CD4-positive, alpha-beta memory T cell (primary cell): ENCODE measurements at regions not wholly inside any gene's neighbourhood (a gene's known extent, or its start where the extent isn't known, plus 50 kb on each side); places are given as distances from the start of the nearest gene placed in this dataset.
"Not testable (repeated sequence)": the region's sequence is repeated elsewhere in the genome, so short reads cannot be mapped to it uniquely, and the experiment has no call there.

Experiments
- CTCF ChIA-PET: fragments of 350-600 bp; sonication (Branson Sonifier 250); formaldehyde crosslinking; loops from one replicate; lab custom pipeline; 2021; ENCODE audit warnings: inconsistent platforms; ENCODE audit not compliant: partially characterized antibody; lab: Charles Lee
- POLR2A ChIA-PET: fragments of 350-600 bp; sonication (Branson Sonifier 250); formaldehyde crosslinking; loops from one replicate; lab custom pipeline; 2021; ENCODE audit not compliant: partially characterized antibody; lab: Charles Lee
- DNase-seq, 5 donors: peaks; one replicate each; pipeline versions ENCODE4 v3.0.0 to v3.0.0-alpha.2; 2020 to 2022; ENCODE audit warnings: mixed read lengths in 1 of 5
- H3K27ac ChIP-seq: one replicate; pipeline ENCODE4 v1.7.0; 2013; ENCODE audit warnings: low read depth, low read length
- H3K27me3 ChIP-seq: 2 replicates; pipeline ENCODE4 v1.7.0; 2013; ENCODE audit warnings: mild to moderate bottlenecking, low read length, moderate library complexity; ENCODE audit not compliant: insufficient read depth
- H3K36me3 ChIP-seq: 2 replicates; pipeline ENCODE4 v1.7.0; 2013; ENCODE audit warnings: mild to moderate bottlenecking, low read length, moderate library complexity; ENCODE audit not compliant: insufficient read depth
- H3K4me1 ChIP-seq: 2 replicates; pipeline ENCODE4 v1.7.0; 2013; ENCODE audit warnings: mild to moderate bottlenecking, low read length, moderate library complexity; ENCODE audit not compliant: insufficient read depth
- H3K4me3 ChIP-seq, 2 donors: one replicate each; pipeline ENCODE4 v1.7.0; 2013; ENCODE audit warnings: low read length in 2 of 2, mild to moderate bottlenecking in 1 of 2
- H3K9me3 ChIP-seq, 2 donors: one replicate each; pipeline ENCODE4 v1.7.0; 2013; ENCODE audit warnings: low read length in 2 of 2, control low read depth in 1 of 2; ENCODE audit not compliant: control insufficient read depth in 1 of 2
- H3K27ac Mint-ChIP-seq, 7 donors: one replicate each; pipeline ENCODE4 v1.8.0; 2020 to 2021; ENCODE audit warnings: mixed read lengths in 7 of 7, mild to moderate bottlenecking in 6 of 7, inconsistent platforms in 3 of 7, moderate library complexity in 3 of 7
- H3K27me3 Mint-ChIP-seq, 2 donors: one replicate each; pipeline ENCODE4 v1.8.0; 2020 to 2021; ENCODE audit warnings: mixed read lengths in 2 of 2
- H3K36me3 Mint-ChIP-seq, 2 donors: one replicate each; pipeline ENCODE4 v1.8.0; 2020 to 2021; ENCODE audit warnings: mixed read lengths in 2 of 2, inconsistent platforms in 1 of 2, mild to moderate bottlenecking in 1 of 2
- H3K4me1 Mint-ChIP-seq, 4 donors: one replicate each; pipeline ENCODE4 v1.8.0; 2020 to 2021; ENCODE audit warnings: mixed read lengths in 4 of 4, mild to moderate bottlenecking in 1 of 4
- H3K4me3 Mint-ChIP-seq, 8 donors: one replicate each; pipeline ENCODE4 v1.8.0; 2020 to 2021; ENCODE audit warnings: mixed read lengths in 8 of 8, mild to moderate bottlenecking in 7 of 8, moderate library complexity in 6 of 8, inconsistent platforms in 3 of 8
- H3K9me3 Mint-ChIP-seq, 8 donors: one replicate each; pipeline ENCODE4 v1.8.0; 2020 to 2021; ENCODE audit warnings: mixed read lengths in 8 of 8, mild to moderate bottlenecking in 5 of 8, inconsistent platforms in 3 of 8, moderate library complexity in 1 of 8
- intact Hi-C: fragments of 100-400 bp; cut with micrococcal nuclease; formaldehyde crosslinking; loops from one replicate; pipeline ENCODE4 v1.15.1; 2023

DNA sequence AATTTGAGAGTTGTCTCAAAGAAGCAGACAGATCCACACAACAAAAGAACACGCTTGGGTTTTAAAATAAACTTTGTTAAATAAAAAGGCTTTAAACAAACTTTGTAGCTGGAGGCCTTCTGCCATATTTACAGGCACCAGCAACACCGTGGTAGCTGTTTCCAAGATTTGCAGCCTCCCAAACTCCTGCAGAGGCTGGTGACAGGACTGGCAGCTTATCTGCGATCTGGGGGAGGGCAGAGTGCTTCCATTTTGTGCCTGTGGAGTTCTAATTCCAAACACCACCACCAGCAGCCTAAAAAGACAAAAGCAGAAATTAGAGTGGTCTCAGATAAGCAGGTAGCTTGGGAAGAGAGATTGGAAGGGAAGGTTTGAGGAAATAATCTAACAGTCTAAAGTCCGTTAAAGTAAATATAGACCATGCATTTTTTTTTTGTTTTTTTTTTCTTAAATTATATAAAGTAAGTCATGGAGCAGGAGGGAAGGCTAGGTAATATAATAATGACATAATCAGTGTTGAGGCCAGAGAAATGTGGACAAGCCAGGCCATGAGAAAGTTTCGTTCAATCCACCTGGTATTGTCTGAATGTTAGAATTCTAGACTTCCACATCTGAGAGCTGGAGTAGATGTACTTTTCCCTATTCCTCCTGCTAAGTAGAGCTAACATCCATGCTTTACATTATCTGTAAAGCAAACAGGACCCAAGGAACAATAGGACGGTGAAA lies 69.6 kb upstream of the TMEM132D start:
- Histone ChIP-seq H3K4me1 (no peaks in the 10 kb centered on the region), H3K27ac (no peak overlapping the region), H3K36me3 (no peaks in the 10 kb centered on the region), H3K4me3 (no peak overlapping the region), H3K27me3 (no peaks in the 10 kb centered on the region), H3K9me3 (no peaks in the 10 kb centered on the region)
- intact Hi-C loops = no loop called here
- Mint-ChIP-seq H3K4me1 (no peaks in the 10 kb centered on the region), H3K4me3 (no peak overlapping the region), H3K27ac (no peak overlapping the region), H3K27me3 (peaks cover 0 to 5% of the 10 kb centered on the region in 2 donors), H3K9me3 (peaks cover 0 to 15% (median 1%) of the 10 kb centered on the region in 8 donors), H3K36me3 (no peaks in the 10 kb centered on the region)
- no peak for DNase-seq
- POLR2A ChIA-PET = no interaction called here
- CTCF ChIA-PET = no interaction called here

GRCh38 chr12:129984106-129984505 lies 80.3 kb upstream of the TMEM132D start:
- Mint-ChIP-seq H3K4me1 (no peaks in the 10 kb centered on the region), H3K9me3 (peaks cover 0 to 22% (median 11%) of the 10 kb centered on the region in 8 donors), H3K27me3 (peaks cover 0 to 2% of the 10 kb centered on the region in 2 donors), H3K27ac (no peak overlapping the region), H3K36me3 (no peaks in the 10 kb centered on the region), H3K4me3 (no peak overlapping the region)
- no peak overlapping the region for H3K27ac ChIP-seq
- no peaks in the 10 kb centered on the region for H3K27me3 ChIP-seq
- DNase-seq = no peak
- ChIA-PET CTCF (no interaction called here), POLR2A (no interaction called here)
- no peak overlapping the region for H3K4me3 ChIP-seq
- no peaks in the 10 kb centered on the region for H3K36me3 ChIP-seq
- H3K4me1 ChIP-seq = no peaks in the 10 kb centered on the region
- intact Hi-C loops = no loop called here
- H3K9me3 ChIP-seq = no peaks in the 10 kb centered on the region

GRCh38 chr12:129987841-129988240 lies 84.0 kb upstream of the TMEM132D start:
- H3K4me1 Mint-ChIP-seq = no peaks in the 10 kb centered on the region
- no peaks in the 10 kb centered on the region for H3K36me3 Mint-ChIP-seq
- no peak for DNase-seq
- peaks cover 2 to 20% (median 13%) of the 10 kb centered on the region in 8 donors for H3K9me3 Mint-ChIP-seq
- no peak overlapping the region for H3K4me3 Mint-ChIP-seq
- ChIA-PET CTCF (no interaction called here), POLR2A (no interaction called here)
- no peaks in the 10 kb centered on the region for H3K9me3 ChIP-seq
- H3K27me3 ChIP-seq = no peaks in the 10 kb centered on the region
- H3K27ac ChIP-seq = no peak overlapping the region
- H3K27me3 Mint-ChIP-seq = peaks cover 0 to 3% of the 10 kb centered on the region in 2 donors
- intact Hi-C loops = no loop called here
- no peak overlapping the region for H3K4me3 ChIP-seq
- no peaks in the 10 kb centered on the region for H3K36me3 ChIP-seq
- no peaks in the 10 kb centered on the region for H3K4me1 ChIP-seq
- H3K27ac Mint-ChIP-seq = no peak overlapping the region

- Mint-ChIP-seq H3K27me3 (peaks cover 0 to 2% of the 10 kb centered on the region in 2 donors), H3K9me3 (peaks cover 0 to 11% (median 7%) of the 10 kb centered on the region in 8 donors), H3K4me3 (no peak overlapping the region), H3K4me1 (no peaks in the 10 kb centered on the region), H3K27ac (no peak overlapping the region), H3K36me3 (no peaks in the 10 kb centered on the region)
- no peak overlapping the region for H3K4me3 ChIP-seq
- ChIA-PET CTCF (no interaction called here), POLR2A (no interaction called here)
- no peak overlapping the region for H3K27ac ChIP-seq
- H3K9me3 ChIP-seq = no peaks in the 10 kb centered on the region
- intact Hi-C loops = no loop called here
- no peaks in the 10 kb centered on the region for H3K4me1 ChIP-seq
- DNase-seq = no peak
- H3K36me3 ChIP-seq = no peaks in the 10 kb centered on the region
- H3K27me3 ChIP-seq = no peaks in the 10 kb centered on the region
Measured at GRCh38 chr12:129994634-129995033, 90.8 kb upstream of the TMEM132D start.

DNA sequence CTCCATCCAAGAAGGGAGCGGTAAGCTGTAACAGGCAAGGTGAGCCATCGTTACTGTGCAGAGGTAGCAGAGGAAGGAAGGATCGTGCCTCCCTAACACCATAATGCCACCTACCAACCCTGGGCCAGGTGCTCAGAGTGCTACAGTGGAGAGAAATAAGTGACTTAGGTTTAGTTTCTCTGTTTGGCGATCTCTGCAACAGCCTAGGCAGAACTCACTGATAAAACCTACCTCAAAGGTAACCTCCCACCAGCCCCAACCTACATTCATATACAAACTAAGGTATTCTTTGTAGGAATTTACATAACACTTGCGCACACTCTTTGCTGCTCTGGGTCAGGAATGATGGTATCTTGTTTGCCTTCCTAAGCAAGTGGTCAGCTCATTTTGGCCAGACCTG lies 93.4 kb upstream of the TMEM132D start:
- H3K36me3 Mint-ChIP-seq = no peaks in the 10 kb centered on the region
- Histone ChIP-seq H3K9me3 (no peaks in the 10 kb centered on the region), H3K4me3 (no peak overlapping the region), H3K4me1 (no peaks in the 10 kb centered on the region), H3K27me3 (no peaks in the 10 kb centered on the region), H3K36me3 (no peaks in the 10 kb centered on the region), H3K27ac (no peak overlapping the region)
- H3K4me3 Mint-ChIP-seq = peak overlapping the region in 1 of 8 donors; percentile 9
- no peak overlapping the region for H3K27ac Mint-ChIP-seq
- H3K9me3 Mint-ChIP-seq = peaks cover 0 to 9% (median 4%) of the 10 kb centered on the region in 8 donors
- DNase-seq = no peak
- H3K27me3 Mint-ChIP-seq = no peaks in the 10 kb centered on the region
- ChIA-PET POLR2A (no interaction called here), CTCF (no interaction called here)
- no peaks in the 10 kb centered on the region for H3K4me1 Mint-ChIP-seq
- intact Hi-C loops = no loop called here

GRCh38 chr12:130004310-130004877 lies 100.6 kb upstream of the TMEM132D start:
- intact Hi-C loops, H3K27ac ChIP-seq, H3K4me1 ChIP-seq, H3K27me3 ChIP-seq, H3K4me3 Mint-ChIP-seq, H3K4me3 ChIP-seq, DNase-seq, H3K27ac Mint-ChIP-seq, POLR2A ChIA-PET, H3K36me3 ChIP-seq, H3K9me3 Mint-ChIP-seq, H3K27me3 Mint-ChIP-seq, H3K36me3 Mint-ChIP-seq, H3K9me3 ChIP-seq, H3K4me1 Mint-ChIP-seq: not testable (repeated sequence)
- CTCF ChIA-PET = interaction anchor here (1.6 kb wide), 1 partner anchor 27 kb away, joined by 7 read pairs; no protein-coding TSS in a partner anchor

DNA sequence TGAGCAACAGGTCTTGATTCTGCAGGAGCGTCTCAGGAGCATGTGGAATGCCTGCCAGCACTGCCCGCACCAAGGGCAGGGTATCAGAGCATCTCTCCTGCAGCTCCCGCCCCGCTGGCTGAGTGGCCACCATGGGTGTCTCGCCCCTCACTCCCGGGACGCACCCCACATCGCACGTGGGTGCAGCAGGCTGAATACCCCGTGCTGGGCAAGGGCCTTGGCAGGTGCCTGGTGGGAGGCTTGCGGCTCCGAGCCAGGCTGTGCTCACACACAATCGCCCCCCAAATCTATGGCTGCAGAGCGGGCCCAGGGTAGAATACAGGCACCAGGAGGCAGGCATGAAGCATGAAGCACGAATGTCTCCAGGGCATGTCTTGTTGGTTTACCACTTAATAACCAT lies 103.9 kb upstream of the TMEM132D start:
- no peaks in the 10 kb centered on the region for H3K4me1 Mint-ChIP-seq
- H3K9me3 Mint-ChIP-seq = peaks cover 0 to 3% (median under 1%) of the 10 kb centered on the region in 8 donors
- H3K36me3 ChIP-seq = no peaks in the 10 kb centered on the region
- H3K4me3 Mint-ChIP-seq = no peak overlapping the region
- no peaks in the 10 kb centered on the region for H3K9me3 ChIP-seq
- no peak for DNase-seq
- H3K4me1 ChIP-seq = no peaks in the 10 kb centered on the region
- POLR2A ChIA-PET = no interaction called here
- H3K4me3 ChIP-seq = no peak overlapping the region
- H3K36me3 Mint-ChIP-seq = no peaks in the 10 kb centered on the region
- H3K27me3 Mint-ChIP-seq = no peaks in the 10 kb centered on the region
- H3K27ac Mint-ChIP-seq = no peak overlapping the region
- H3K27me3 ChIP-seq = no peaks in the 10 kb centered on the region
- CTCF ChIA-PET = no interaction called here
- H3K27ac ChIP-seq = no peak overlapping the region
- intact Hi-C loops = no loop called here
